Astrocyte (in vitro differentiated cells and primary cell): ENCODE measurements at regions not wholly inside any gene's neighbourhood (a gene's known extent, or its start where the extent isn't known, plus 50 kb on each side); places are given as distances from the start of the nearest gene placed in this dataset.

Experiments used
- EZH2 ChIP-seq: IDR thresholded peaks from 2 replicates; pipeline ENCODE4 v1.6.1; 2012; ENCODE audit warnings: mild to moderate bottlenecking, low read length, inconsistent platforms; ENCODE audit not compliant: insufficient read depth
- TF ChIP-seq, protein P1 (sequence below): IDR thresholded peaks from 2 replicates; pipeline ENCODE4 v1.5.1; 2011; ENCODE audit warnings: low read depth, mild to moderate bottlenecking, inconsistent platforms, low read length, moderate library complexity; ENCODE audit not compliant: insufficient read depth

DNA sequence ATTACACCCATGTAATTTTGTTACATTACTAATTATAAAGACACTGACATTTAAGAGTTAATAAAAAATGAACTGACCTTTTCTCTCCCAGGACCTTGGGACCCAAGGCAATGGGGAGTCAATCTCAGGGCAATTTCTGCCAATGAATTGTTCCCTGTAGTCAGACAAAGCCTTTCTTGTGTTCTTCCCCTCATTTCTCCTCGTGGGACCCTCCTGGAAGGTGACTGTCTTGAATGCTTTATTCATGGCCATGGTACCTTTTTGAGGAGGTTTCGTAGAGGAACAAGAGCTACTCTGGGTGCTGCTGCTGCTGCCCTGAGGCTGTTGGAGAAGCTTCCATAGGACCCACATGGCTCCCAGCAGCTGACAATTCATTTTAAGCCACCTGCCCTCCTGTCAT lies 190.3 kb downstream of the SNX18 start:
- TF ChIP-seq, protein P1, sequence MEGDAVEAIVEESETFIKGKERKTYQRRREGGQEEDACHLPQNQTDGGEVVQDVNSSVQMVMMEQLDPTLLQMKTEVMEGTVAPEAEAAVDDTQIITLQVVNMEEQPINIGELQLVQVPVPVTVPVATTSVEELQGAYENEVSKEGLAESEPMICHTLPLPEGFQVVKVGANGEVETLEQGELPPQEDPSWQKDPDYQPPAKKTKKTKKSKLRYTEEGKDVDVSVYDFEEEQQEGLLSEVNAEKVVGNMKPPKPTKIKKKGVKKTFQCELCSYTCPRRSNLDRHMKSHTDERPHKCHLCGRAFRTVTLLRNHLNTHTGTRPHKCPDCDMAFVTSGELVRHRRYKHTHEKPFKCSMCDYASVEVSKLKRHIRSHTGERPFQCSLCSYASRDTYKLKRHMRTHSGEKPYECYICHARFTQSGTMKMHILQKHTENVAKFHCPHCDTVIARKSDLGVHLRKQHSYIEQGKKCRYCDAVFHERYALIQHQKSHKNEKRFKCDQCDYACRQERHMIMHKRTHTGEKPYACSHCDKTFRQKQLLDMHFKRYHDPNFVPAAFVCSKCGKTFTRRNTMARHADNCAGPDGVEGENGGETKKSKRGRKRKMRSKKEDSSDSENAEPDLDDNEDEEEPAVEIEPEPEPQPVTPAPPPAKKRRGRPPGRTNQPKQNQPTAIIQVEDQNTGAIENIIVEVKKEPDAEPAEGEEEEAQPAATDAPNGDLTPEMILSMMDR = no peak
- no peak for TF ChIP-seq EZH2
